ENCODE measurements at regions not wholly inside any gene's neighbourhood (a gene's known extent, or its start where the extent isn't known, plus 50 kb on each side); places are given as distances from the start of the nearest gene placed in this dataset.
A peak's percentile ranks its signal among the peaks of the same experiment; 100 is the strongest.

DNA sequence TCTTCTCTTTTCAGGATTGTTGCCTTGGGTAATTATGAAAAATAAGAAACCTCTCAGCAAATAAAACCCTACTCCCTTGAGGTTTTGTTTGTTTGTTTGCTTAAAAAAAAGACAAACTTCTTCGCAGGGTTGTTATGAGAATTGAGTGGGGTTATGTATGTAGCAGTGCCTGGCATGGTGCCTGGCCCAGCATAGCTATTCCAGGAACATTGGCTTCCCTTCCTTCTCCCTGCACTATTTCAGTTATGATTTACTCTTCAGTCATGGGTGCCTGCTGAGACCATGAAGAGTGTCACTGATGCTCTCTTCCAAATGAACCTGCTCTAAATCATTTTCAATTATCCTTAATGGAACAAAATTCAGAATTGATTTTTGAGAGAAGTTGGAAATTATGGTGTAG is 283.5 kb upstream of the ROPN1 start:
- no peaks in the 10 kb centered on the region for H3K27me3 ChIP-seq (ENCODE audit: insufficient read depth, low read depth, severe bottlenecking)
- H3K36me3 ChIP-seq = 0 out of 2 replicates have a peak, but pooled peaks cover 3% of the 10 kb centered on the region
- TF ChIP-seq CTCF (IDR thresholded peaks at IDR 0.05; ENCODE audit: low read depth, low read length) = no peak
- no peak overlapping the region for H3K27ac ChIP-seq
- H3K4me3 ChIP-seq (ENCODE audit: low read depth, low read length) = no peak overlapping the region
- no peaks in the 10 kb centered on the region for H3K9me3 ChIP-seq (ENCODE audit: severe bottlenecking)
- DNase-seq = no peak

DNA sequence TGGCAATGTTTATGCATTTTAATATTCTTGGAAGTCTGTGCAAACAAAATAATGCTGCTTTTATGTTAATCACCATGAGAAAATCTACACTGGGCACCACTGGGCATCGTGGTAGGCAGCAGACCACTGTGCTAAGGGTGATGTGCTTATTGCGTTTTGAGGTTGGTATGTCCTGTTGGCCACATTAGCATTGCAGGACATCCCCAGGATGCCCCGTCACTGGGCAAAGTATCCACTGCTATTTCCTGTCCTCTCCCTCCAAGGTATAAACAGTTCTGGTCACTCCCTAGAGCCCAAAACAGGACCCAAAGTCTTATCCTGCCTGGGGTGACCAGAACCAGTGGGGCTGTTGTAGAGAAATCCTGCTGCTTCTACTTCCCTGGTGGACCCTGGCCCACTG is 284.2 kb upstream of the ROPN1 start:
- no peak for TF ChIP-seq CTCF (IDR thresholded peaks at IDR 0.05; ENCODE audit: low read depth, low read length)
- 0 out of 2 replicates have a peak, but pooled peaks cover 3% of the 10 kb centered on the region for H3K36me3 ChIP-seq
- no peak overlapping the region for H3K4me3 ChIP-seq (ENCODE audit: low read depth, low read length)
- DNase-seq = no peak
- H3K9me3 ChIP-seq (ENCODE audit: severe bottlenecking) = no peaks in the 10 kb centered on the region
- no peaks in the 10 kb centered on the region for H3K27me3 ChIP-seq (ENCODE audit: insufficient read depth, low read depth, severe bottlenecking)
- no peak overlapping the region for H3K27ac ChIP-seq

- Histone ChIP-seq H3K4me3 (ENCODE audit: low read depth, low read length) (no peak overlapping the region), H3K27ac (no peak overlapping the region), H3K36me3 (0 out of 2 replicates have a peak, but pooled peaks cover 3% of the 10 kb centered on the region), H3K27me3 (ENCODE audit: insufficient read depth, low read depth, severe bottlenecking) (no peaks in the 10 kb centered on the region), H3K9me3 (ENCODE audit: severe bottlenecking) (no peaks in the 10 kb centered on the region)
- no peak for TF ChIP-seq CTCF (IDR thresholded peaks at IDR 0.05; ENCODE audit: low read depth, low read length)
- no peak for DNase-seq
Observed at GRCh38 chr3:124276539-124277143, 284.7 kb upstream of the ROPN1 start.

GRCh38 chr3:124277144-124277890 is 285.4 kb upstream of the ROPN1 start:
- TF ChIP-seq CTCF (IDR thresholded peaks at IDR 0.05; ENCODE audit: low read depth, low read length) = no peak
- H3K9me3 ChIP-seq (ENCODE audit: severe bottlenecking) = no peaks in the 10 kb centered on the region

GRCh38 chr3:124281453-124282316 is 289.8 kb upstream of the ROPN1 start:
- no peaks in the 10 kb centered on the region for H3K27me3 ChIP-seq (ENCODE audit: insufficient read depth, low read depth, severe bottlenecking)
- peak; percentile 66; the same call in 1 of the 2 replicates for TF ChIP-seq CTCF (IDR thresholded peaks at IDR 0.05; ENCODE audit: low read depth, low read length)
- peak; percentile 21 for DNase-seq

More at GRCh38 chr3:124277144-124277890, 285.4 kb upstream of the ROPN1 start:
- no peak overlapping the region for H3K4me3 ChIP-seq (ENCODE audit: low read depth, low read length)
- 0 out of 2 replicates have a peak, but pooled peaks cover 3% of the 10 kb centered on the region for H3K36me3 ChIP-seq
- DNase-seq = no peak
- no peaks in the 10 kb centered on the region for H3K27me3 ChIP-seq (ENCODE audit: insufficient read depth, low read depth, severe bottlenecking)
- H3K27ac ChIP-seq = no peak overlapping the region

More at GRCh38 chr3:124281453-124282316, 289.8 kb upstream of the ROPN1 start:
- Histone ChIP-seq H3K36me3 (no peaks in the 10 kb centered on the region; the same call in 1 of the 2 replicates), H3K4me3 (ENCODE audit: low read depth, low read length) (no peak overlapping the region), H3K9me3 (ENCODE audit: severe bottlenecking) (no peaks in the 10 kb centered on the region), H3K27ac (no peak overlapping the region)
